Tibial artery (tissue), 4 donors: ENCODE measurements at regions not wholly inside any gene's neighbourhood (a gene's known extent, or its start where the extent isn't known, plus 50 kb on each side); places are given as distances from the start of the nearest gene placed in this dataset.

Experiments used
- DNase-seq, 2 donors: peaks; one replicate each; pipeline ENCODE4 v3.0.0-alpha.2; 2019
- H3K27ac ChIP-seq, 2 donors: fragments of 200-600 bp; sonication (generic) in 1 of 2; 1 replicate in 1 of 2; 2 replicates in 1 of 2; pipeline ENCODE4 v1.5.1; 2018 to 2019; ENCODE audit warnings: mild to moderate bottlenecking in 1 of 2
- H3K27me3 ChIP-seq, 2 donors: fragments of 200-600 bp; sonication (generic) in 1 of 2; one replicate each; pipeline versions ENCODE4 v1.5.1 to v1.6.0; 2016 to 2019
- H3K36me3 ChIP-seq, 3 donors: fragments of 200-600 bp; sonication (generic) in 2 of 3; one replicate each; pipeline ENCODE4 v1.5.1; 2016 to 2019; ENCODE audit warnings: mild to moderate bottlenecking in 2 of 3
- H3K4me1 ChIP-seq, 4 donors: fragments of 200-600 bp; sonication (generic) in 2 of 4; 1 replicate in 3 of 4; 2 replicates in 1 of 4; pipeline ENCODE4 v1.5.1; 2016 to 2019
- H3K4me3 ChIP-seq, 2 donors: fragments of 200-600 bp; sonication (generic) in 1 of 2; 1 replicate in 1 of 2; 2 replicates in 1 of 2; pipeline ENCODE4 v1.5.1; 2018 to 2019; ENCODE audit warnings: mild to moderate bottlenecking in 2 of 2
- H3K9me3 ChIP-seq, 3 donors: fragments of 200-600 bp; sonication (generic) in 1 of 3; one replicate each; pipeline ENCODE4 v1.5.1; 2016 to 2019
- CTCF ChIP-seq, 2 experiments: fragments of 200-600 bp in 1 of 2; fragments of 450-650 bp in 1 of 2; IDR thresholded peaks; one replicate each; pipeline ENCODE4 v1.5.1; 2017 to 2019; ENCODE audit warnings: antibody characterized with exemption in 2 of 2, mild to moderate bottlenecking in 1 of 2, moderate library complexity in 1 of 2
- intact Hi-C: fragments of 100-400 bp; cut with DNase I; formaldehyde crosslinking; loops from one replicate; pipeline ENCODE4 v1.15.0; 2023; ENCODE audit warnings: low total_unique reads

- no peaks in the 10 kb centered on the region for H3K4me1 ChIP-seq
- no peaks in the 10 kb centered on the region for H3K27me3 ChIP-seq
- no peak overlapping the region for H3K4me3 ChIP-seq
- H3K36me3 ChIP-seq: no peaks in the 10 kb centered on the region
- no peak for DNase-seq
- intact Hi-C loops: no loop called here
- TF ChIP-seq CTCF (IDR thresholded peaks at IDR 0.05): no peak
- H3K27ac ChIP-seq: no peak overlapping the region
- H3K9me3 ChIP-seq: no peaks in the 10 kb centered on the region
Observed at GRCh38 chr1:239856067-239856466, 235.6 kb upstream of the FMN2 start.

- DNase-seq: no peak
Observed at GRCh38 chr1:239856924-239857323, 234.8 kb upstream of the FMN2 start.

GRCh38 chr1:239858057-239858456 lies 233.6 kb upstream of the FMN2 start:
- Histone ChIP-seq H3K27me3 (no peaks in the 10 kb centered on the region), H3K27ac (no peak overlapping the region), H3K4me3 (no peak overlapping the region), H3K36me3 (no peaks in the 10 kb centered on the region), H3K4me1 (no peaks in the 10 kb centered on the region), H3K9me3 (no peaks in the 10 kb centered on the region)
- DNase-seq: no peak
- no peak for TF ChIP-seq CTCF (IDR thresholded peaks at IDR 0.05)
- intact Hi-C loops: no loop called here

More at GRCh38 chr1:239856924-239857323, 234.8 kb upstream of the FMN2 start:
- no peaks in the 10 kb centered on the region for H3K9me3 ChIP-seq
- H3K36me3 ChIP-seq: no peaks in the 10 kb centered on the region
- no peak overlapping the region for H3K27ac ChIP-seq
- no peak overlapping the region for H3K4me3 ChIP-seq
- intact Hi-C loops: no loop called here
- TF ChIP-seq CTCF (IDR thresholded peaks at IDR 0.05): no peak
- no peaks in the 10 kb centered on the region for H3K27me3 ChIP-seq
- H3K4me1 ChIP-seq: no peaks in the 10 kb centered on the region

- Histone ChIP-seq H3K4me3 (no peak overlapping the region), H3K27me3 (no peaks in the 10 kb centered on the region), H3K36me3 (no peaks in the 10 kb centered on the region), H3K9me3 (no peaks in the 10 kb centered on the region), H3K27ac (no peak overlapping the region), H3K4me1 (no peaks in the 10 kb centered on the region)
- no peak for TF ChIP-seq CTCF (IDR thresholded peaks at IDR 0.05)
- DNase-seq: no peak
- intact Hi-C loops: no loop called here
Observed at GRCh38 chr1:239858529-239858928, 233.2 kb upstream of the FMN2 start.

GRCh38 chr1:239861985-239862384 lies 229.7 kb upstream of the FMN2 start:
- DNase-seq: no peak
- Histone ChIP-seq H3K36me3 (no peaks in the 10 kb centered on the region), H3K27me3 (no peaks in the 10 kb centered on the region), H3K9me3 (no peaks in the 10 kb centered on the region), H3K4me1 (no peaks in the 10 kb centered on the region), H3K4me3 (no peak overlapping the region), H3K27ac (no peak overlapping the region)
- TF ChIP-seq CTCF (IDR thresholded peaks at IDR 0.05): no peak
- intact Hi-C loops: no loop called here
